ENCODE measurements at regions not wholly inside any gene's neighbourhood (a gene's known extent, or its start where the extent isn't known, plus 50 kb on each side); places are given as distances from the start of the nearest gene placed in this dataset.
"Not testable (repeated sequence)": the region's sequence is repeated elsewhere in the genome, so short reads cannot be mapped to it uniquely, and the experiment has no call there.

- not testable (repeated sequence) for TF ChIP-seq CTCF, POLR2A (IDR thresholded peaks at IDR 0.05)
These were observed 101.4 kb upstream of the FAM47B start for GRCh38 chrX:34841205-34841604.

All from thyroid gland (tissue), 4 donors.